HCT116 (cell line): ENCODE measurements at regions not wholly inside any gene's neighbourhood (a gene's known extent, or its start where the extent isn't known, plus 50 kb on each side); places are given as distances from the start of the nearest gene placed in this dataset.

Source experiments
- ATAC-seq: fragments of 200-7000 bp; cut with Tn5 transposase; 2 replicates; pipeline ENCODE4 v1.9.1; 2020; ENCODE audit warnings: mild to moderate bottlenecking, moderate library complexity
- BruUV-seq: library from RNA; stranded (reverse); fragments of 400-500 nt; replicated peaks from 2 replicates; lab custom pipeline; 2021; lab: Mats Ljungman, UMichigan
- CTCF ChIA-PET: fragments of 300-600 bp; sonication (Branson Sonifier 250); formaldehyde crosslinking; loops from one replicate; lab custom pipeline; 2021; ENCODE audit warnings: antibody characterized with exemption; lab: Charles Lee
- POLR2A ChIA-PET: fragments of 300-600, 350-600 bp; sonication (Branson Sonifier 250); formaldehyde crosslinking; loops from one replicate; lab custom pipeline; 2021; ENCODE audit warnings: antibody characterized with exemption; lab: Charles Lee
- RAD21 ChIA-PET, 2 experiments: fragments of 300-600 bp; sonication (Branson Sonifier 250); formaldehyde crosslinking; loops; one replicate each; lab custom pipeline; 2023; ENCODE audit warnings: low total read pairs in 2 of 2; ENCODE audit not compliant: uncharacterized antibody in 2 of 2, unreplicated experiment in 2 of 2, low non-redundant PET in 1 of 2; lab: Charles Lee
- DNase-seq: peaks from one replicate; pipeline ENCODE4 v3.0.0-alpha.2; 2010; ENCODE audit warnings: low read depth, low spot score
- H2AFZ ChIP-seq: fragments of 200-600 bp; shearing (Covaris generic), sonication (generic); 2 replicates; pipeline ENCODE4 v1.6.1; 2017; ENCODE audit warnings: low read depth, mixed run types, mixed read lengths, antibody characterized with exemption, low read length; ENCODE audit not compliant: poor library complexity, severe bottlenecking
- H3K27ac ChIP-seq: 2 replicates; pipeline ENCODE4 v1.5.1; 2012; ENCODE audit warnings: low read depth, low read length
- H3K27me3 ChIP-seq: fragments of 200-600 bp; sonication (generic); 2 replicates; pipeline ENCODE4 v1.6.1; 2016; ENCODE audit warnings: mixed run types, low read length, mixed read lengths; ENCODE audit not compliant: insufficient read depth
- H3K36me3 ChIP-seq, 2 experiments: fragments of 200-500 bp in 1 of 2; fragments of 200-600 bp in 1 of 2; sonication (Bioruptor generic) in 1 of 2; sonication (generic) in 1 of 2; 2 replicates each; pipeline versions ENCODE4 v1.5.1 to v1.6.1; 2014 to 2016; ENCODE audit warnings: low read length in 2 of 2, inconsistent platforms in 1 of 2, mixed read lengths in 1 of 2, mixed run types in 1 of 2; ENCODE audit not compliant: insufficient read depth in 2 of 2, control insufficient read depth in 1 of 2
- H3K4me1 ChIP-seq, 2 experiments: fragments of 200-600 bp in 1 of 2; sonication (generic) in 1 of 2; 2 replicates each; pipeline versions ENCODE4 v1.5.1 to v1.6.1; 2012 to 2017; ENCODE audit warnings: low read length in 2 of 2, inconsistent platforms in 1 of 2, mild to moderate bottlenecking in 1 of 2, mixed read lengths in 1 of 2, mixed run types in 1 of 2, moderate library complexity in 1 of 2; ENCODE audit not compliant: insufficient read depth in 2 of 2, control insufficient read depth in 1 of 2
- H3K4me2 ChIP-seq: fragments of 200-600 bp; sonication (generic); 2 replicates; pipeline ENCODE4 v1.6.1; 2017; ENCODE audit warnings: mixed run types, low read length, mixed read lengths
- H3K4me3 ChIP-seq, 2 experiments: fragments of 200-600 bp in 1 of 2; sonication (generic) in 1 of 2; replicated peaks in 1 of 2; 2 replicates each; pipeline ENCODE4 v1.5.1; 2011 to 2016; ENCODE audit warnings: low read length in 2 of 2, control low read depth in 1 of 2, low read depth in 1 of 2, mild to moderate bottlenecking in 1 of 2, mixed read lengths in 1 of 2, mixed run types in 1 of 2
- H3K79me2 ChIP-seq: fragments of 200-600 bp; sonication (generic); 2 replicates; pipeline ENCODE4 v1.6.1; 2017; ENCODE audit warnings: mild to moderate bottlenecking, mixed run types, low read length, moderate library complexity, mixed read lengths; ENCODE audit not compliant: insufficient read depth
- H3K9ac ChIP-seq: fragments of 200-600 bp; sonication (generic); 2 replicates; pipeline ENCODE4 v1.6.1; 2016; ENCODE audit warnings: low read length, mixed read lengths
- H3K9me2 ChIP-seq: fragments of 200-600 bp; sonication (generic), shearing (Covaris generic); 2 replicates; pipeline ENCODE4 v1.6.1; 2017; ENCODE audit warnings: mixed run types, mild to moderate bottlenecking, moderate library complexity; ENCODE audit not compliant: insufficient read depth
- H3K9me3 ChIP-seq, 2 experiments: fragments of 200-500 bp in 1 of 2; fragments of 200-600 bp in 1 of 2; sonication (Bioruptor generic) in 1 of 2; sonication (generic) in 1 of 2; 2 replicates each; pipeline ENCODE4 v1.6.1; 2014 to 2017; ENCODE audit warnings: low read length in 2 of 2, mixed read lengths in 2 of 2, inconsistent platforms in 1 of 2, low read depth in 1 of 2, mild to moderate bottlenecking in 1 of 2, mixed run types in 1 of 2, moderate library complexity in 1 of 2; ENCODE audit not compliant: control insufficient read depth in 1 of 2, insufficient read depth in 1 of 2
- H4K20me1 ChIP-seq: fragments of 200-600 bp; sonication (generic), shearing (Covaris generic); 2 replicates; pipeline ENCODE4 v1.6.1; 2017; ENCODE audit warnings: mixed run types, mild to moderate bottlenecking, moderate library complexity; ENCODE audit not compliant: insufficient read depth
- ATF3 ChIP-seq: IDR thresholded peaks from 2 replicates; pipeline ENCODE4 v1.6.1; 2012
- CBX3 ChIP-seq: IDR thresholded peaks from 2 replicates; pipeline ENCODE4 v1.6.1; 2012; ENCODE audit warnings: low read depth
- CEBPB ChIP-seq: IDR thresholded peaks from 2 replicates; pipeline ENCODE4 v1.6.1; 2012; ENCODE audit warnings: low read depth
- EGR1 ChIP-seq: IDR thresholded peaks from 2 replicates; pipeline ENCODE4 v1.6.1; 2012; ENCODE audit warnings: low read depth
- ELF1 ChIP-seq: IDR thresholded peaks from 2 replicates; pipeline ENCODE4 v1.6.1; 2012; ENCODE audit warnings: low read depth, borderline replicate concordance
- EZH2phosphoT487 ChIP-seq: fragments of 200-600 bp; IDR thresholded peaks from 2 replicates; pipeline ENCODE4 v1.6.1; 2018; ENCODE audit warnings: antibody characterized with exemption, borderline replicate concordance
- FOSL1 ChIP-seq: IDR thresholded peaks from 2 replicates; pipeline ENCODE4 v1.6.1; 2012; ENCODE audit warnings: low read depth
- POLR2A ChIP-seq: IDR thresholded peaks from 2 replicates; pipeline ENCODE4 v1.7.0; 2011; ENCODE audit warnings: borderline replicate concordance; ENCODE audit not compliant: insufficient read depth, insufficient read length; ENCODE audit errors: extremely low read depth
- POLR2AphosphoS5 ChIP-seq: IDR thresholded peaks from 2 replicates; pipeline ENCODE4 v1.6.1; 2011; ENCODE audit warnings: mild to moderate bottlenecking, low read depth, low read length, moderate library complexity
- RAD21 ChIP-seq: IDR thresholded peaks from 2 replicates; pipeline ENCODE4 v1.6.1; 2012; ENCODE audit warnings: low read depth, mild to moderate bottlenecking
- REST ChIP-seq: IDR thresholded peaks from 2 replicates; pipeline ENCODE4 v1.6.1; 2012; ENCODE audit warnings: low read depth
- SIN3A ChIP-seq: IDR thresholded peaks from 2 replicates; pipeline ENCODE4 v1.6.1; 2012; ENCODE audit warnings: low read depth
- SP1 ChIP-seq: IDR thresholded peaks from 2 replicates; pipeline ENCODE4 v1.6.1; 2012; ENCODE audit warnings: low read depth
- SRF ChIP-seq: IDR thresholded peaks from 2 replicates; pipeline ENCODE4 v1.6.1; 2012; ENCODE audit warnings: low read depth
- TCF7L2 ChIP-seq: IDR thresholded peaks from 2 replicates; pipeline ENCODE4 v1.7.0; 2011; ENCODE audit warnings: borderline replicate concordance, inconsistent platforms; ENCODE audit not compliant: insufficient read depth, insufficient read length; ENCODE audit errors: extremely low read depth
- YY1 ChIP-seq: IDR thresholded peaks from 2 replicates; pipeline ENCODE4 v1.6.1; 2011; ENCODE audit warnings: low read length, low read depth, moderate library complexity, mild to moderate bottlenecking; ENCODE audit not compliant: insufficient replicate concordance; ENCODE audit errors: extremely low read depth
- ZNF274 ChIP-seq: fragments of 200-500 bp; sonication (Bioruptor generic); IDR thresholded peaks from 2 replicates; pipeline ENCODE4 v1.6.1; 2014; ENCODE audit warnings: mild to moderate bottlenecking, low read depth, low read length, inconsistent platforms
- intact Hi-C: fragments of 100-400 bp; cut with micrococcal nuclease; formaldehyde crosslinking; loops from 2 replicates; pipeline ENCODE4 v1.10.0; 2022

GRCh38 chr16:55009581-55009980 is 78.9 kb downstream of the IRX5 start:
- intact Hi-C loops: no loop called here
- no peak overlapping the region for H3K27ac ChIP-seq
- RAD21 ChIA-PET: no interaction called here
- no peak for TF ChIP-seq EGR1
- TF ChIP-seq ZNF274: no peak
- no peak for TF ChIP-seq RAD21
- TF ChIP-seq REST: no peak
- no peak for TF ChIP-seq FOSL1
- TF ChIP-seq SRF: no peak
- TF ChIP-seq SP1: no peak
- no peak for TF ChIP-seq YY1
- TF ChIP-seq CEBPB: no peak
- TF ChIP-seq EZH2phosphoT487: no peak
- TF ChIP-seq ATF3: no peak
- TF ChIP-seq POLR2A: no peak
- no peak for TF ChIP-seq TCF7L2
- TF ChIP-seq CBX3: no peak
- TF ChIP-seq POLR2AphosphoS5: no peak
- TF ChIP-seq ELF1: no peak
- no peak for TF ChIP-seq SIN3A
- CTCF ChIA-PET: no interaction called here
- H4K20me1 ChIP-seq: no peaks in the 10 kb centered on the region
- POLR2A ChIA-PET: no interaction called here
- H3K4me2 ChIP-seq: no peak overlapping the region
- H3K36me3 ChIP-seq: no peaks in the 10 kb centered on the region
- no peak overlapping the region for H2AFZ ChIP-seq
- no peaks in the 10 kb centered on the region for H3K9me3 ChIP-seq
- H3K79me2 ChIP-seq: no peaks in the 10 kb centered on the region
- no TSS peak for BruUV-seq
- H3K4me3 ChIP-seq: no peak overlapping the region
- peaks cover 9% of the 10 kb centered on the region; the same call in 1 of the 2 replicates for H3K27me3 ChIP-seq
- H3K4me1 ChIP-seq: no peaks in the 10 kb centered on the region
- ATAC-seq (no peak), DNase-seq (no peak)
- no peaks in the 10 kb centered on the region for H3K9me2 ChIP-seq
- H3K9ac ChIP-seq: no peak overlapping the region
